ENCODE measurements at regions not wholly inside any gene's neighbourhood (a gene's known extent, or its start where the extent isn't known, plus 50 kb on each side); places are given as distances from the start of the nearest gene placed in this dataset.

DNA sequence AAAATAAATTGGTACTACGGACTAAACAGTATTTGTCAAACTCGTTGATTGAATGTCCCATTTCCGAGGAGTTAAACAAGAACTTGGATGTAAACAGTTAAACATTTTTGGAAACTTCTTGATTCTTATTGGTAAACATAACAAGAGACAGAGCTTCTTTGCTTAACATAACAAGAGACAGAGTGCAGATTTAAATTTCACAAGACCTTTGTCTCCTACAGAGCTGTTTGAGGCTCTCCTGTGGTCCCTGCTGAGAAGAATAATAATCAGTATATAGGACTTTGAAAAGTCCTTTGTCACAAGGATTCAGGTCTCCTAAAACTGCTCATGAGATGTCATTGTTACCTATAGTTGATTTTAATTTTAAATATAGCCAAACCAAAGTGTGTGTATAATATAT lies 170.6 kb upstream of the C21orf91 start:
- Histone ChIP-seq H3K4me3 (ENCODE audit: extremely low read depth, insufficient read depth, low read length, poor library complexity, severe bottlenecking) (no peak overlapping the region), H3K4me1 (ENCODE audit: control insufficient read depth, insufficient read depth, low read length, poor library complexity, severe bottlenecking) (no peaks in the 10 kb centered on the region), H3K36me3 (ENCODE audit: control insufficient read depth, insufficient read depth, low read length) (no peaks in the 10 kb centered on the region), H3K27ac (ENCODE audit: low read depth, low read length, severe bottlenecking) (no peak overlapping the region), H3K9me3 (ENCODE audit: control insufficient read depth, low read length) (peaks cover 9% of the 10 kb centered on the region)
- 34 to 40% methylated on average over 3 of the region's 3 CpGs for WGBS, 2 experiments (ENCODE audit: insufficient coverage in 2 of 2)

DNA sequence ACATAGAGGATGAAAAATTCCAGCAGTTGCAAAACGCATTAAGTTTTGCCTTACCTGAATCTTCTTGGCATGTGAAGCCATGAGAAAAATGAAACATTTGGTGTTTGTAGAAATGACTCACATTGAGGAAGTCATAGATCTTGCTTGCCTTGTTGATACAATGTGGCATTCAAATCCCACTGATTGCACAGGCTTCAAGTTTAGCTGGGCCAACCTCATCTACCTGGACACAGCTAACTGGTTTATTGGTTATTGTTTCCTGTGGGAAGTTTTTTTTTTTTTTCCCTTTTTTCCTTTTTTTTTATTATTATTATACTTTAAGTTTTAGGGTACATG lies 168.9 kb upstream of the C21orf91 start:
- Histone ChIP-seq H3K27ac (ENCODE audit: low read depth, low read length, severe bottlenecking) (no peak overlapping the region), H3K4me1 (ENCODE audit: control insufficient read depth, insufficient read depth, low read length, poor library complexity, severe bottlenecking) (no peaks in the 10 kb centered on the region), H3K36me3 (ENCODE audit: control insufficient read depth, insufficient read depth, low read length) (no peaks in the 10 kb centered on the region), H3K9me3 (ENCODE audit: control insufficient read depth, low read length) (peaks cover 9% of the 10 kb centered on the region), H3K4me3 (ENCODE audit: extremely low read depth, insufficient read depth, low read length, poor library complexity, severe bottlenecking) (no peak overlapping the region)
- 86% methylated on average over 1 of the region's 1 CpG; no CpG with 5 or more reads in 1 of the 2 experiments for WGBS, 2 experiments (ENCODE audit: insufficient coverage in 2 of 2)

GRCh38 chr21:17987382-17988101 lies 168.4 kb upstream of the C21orf91 start:
- H3K27ac ChIP-seq (ENCODE audit: low read depth, low read length, severe bottlenecking), result no peak overlapping the region
- no peak overlapping the region for H3K4me3 ChIP-seq (ENCODE audit: extremely low read depth, insufficient read depth, low read length, poor library complexity, severe bottlenecking)
- no peaks in the 10 kb centered on the region for H3K4me1 ChIP-seq (ENCODE audit: control insufficient read depth, insufficient read depth, low read length, poor library complexity, severe bottlenecking)
- peaks cover 9% of the 10 kb centered on the region for H3K9me3 ChIP-seq (ENCODE audit: control insufficient read depth, low read length)
- H3K36me3 ChIP-seq (ENCODE audit: control insufficient read depth, insufficient read depth, low read length), result no peaks in the 10 kb centered on the region

- H3K4me3 ChIP-seq (ENCODE audit: extremely low read depth, insufficient read depth, low read length, poor library complexity, severe bottlenecking), result no peak overlapping the region
- no peaks in the 10 kb centered on the region for H3K36me3 ChIP-seq (ENCODE audit: control insufficient read depth, insufficient read depth, low read length)
- no CpG with 5 or more reads among the region's 4 CpGs for WGBS, 2 experiments (ENCODE audit: insufficient coverage in 2 of 2)
- H3K27ac ChIP-seq (ENCODE audit: low read depth, low read length, severe bottlenecking), result no peak overlapping the region
- H3K4me1 ChIP-seq (ENCODE audit: control insufficient read depth, insufficient read depth, low read length, poor library complexity, severe bottlenecking), result no peaks in the 10 kb centered on the region
- H3K9me3 ChIP-seq (ENCODE audit: control insufficient read depth, low read length), result no peaks in the 10 kb centered on the region
Measured at GRCh38 chr21:17981060-17981740, 162.0 kb upstream of the C21orf91 start.

DNA sequence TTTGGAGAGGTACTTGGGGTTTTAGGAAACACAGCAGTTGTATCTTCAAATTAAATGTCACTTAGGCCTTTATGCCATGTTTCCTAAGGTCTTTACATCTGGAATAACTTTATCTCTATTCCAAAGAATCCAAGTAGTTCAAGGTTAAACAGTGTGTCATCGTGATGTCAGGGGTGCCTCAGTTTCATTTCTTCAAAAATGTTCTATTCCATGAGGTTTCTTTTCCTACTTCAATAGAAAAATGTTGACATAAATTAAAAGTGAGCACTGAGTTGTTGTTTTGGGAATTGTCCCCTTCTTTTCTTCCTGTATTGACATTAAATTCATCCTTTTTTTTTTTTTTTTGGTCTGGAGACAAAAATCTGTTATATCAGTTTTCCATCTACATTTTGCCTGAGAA lies 160.6 kb upstream of the C21orf91 start:
- no peak overlapping the region for H3K27ac ChIP-seq (ENCODE audit: low read depth, low read length, severe bottlenecking)
- no peak overlapping the region for H3K4me3 ChIP-seq (ENCODE audit: extremely low read depth, insufficient read depth, low read length, poor library complexity, severe bottlenecking)
- H3K36me3 ChIP-seq (ENCODE audit: control insufficient read depth, insufficient read depth, low read length), result no peaks in the 10 kb centered on the region
- WGBS, 2 experiments (ENCODE audit: insufficient coverage in 2 of 2), result 83% methylated on average over 1 of the region's 1 CpG; no CpG with 5 or more reads in 1 of the 2 experiments
- no peaks in the 10 kb centered on the region for H3K9me3 ChIP-seq (ENCODE audit: control insufficient read depth, low read length)
- no peaks in the 10 kb centered on the region for H3K4me1 ChIP-seq (ENCODE audit: control insufficient read depth, insufficient read depth, low read length, poor library complexity, severe bottlenecking)

DNA sequence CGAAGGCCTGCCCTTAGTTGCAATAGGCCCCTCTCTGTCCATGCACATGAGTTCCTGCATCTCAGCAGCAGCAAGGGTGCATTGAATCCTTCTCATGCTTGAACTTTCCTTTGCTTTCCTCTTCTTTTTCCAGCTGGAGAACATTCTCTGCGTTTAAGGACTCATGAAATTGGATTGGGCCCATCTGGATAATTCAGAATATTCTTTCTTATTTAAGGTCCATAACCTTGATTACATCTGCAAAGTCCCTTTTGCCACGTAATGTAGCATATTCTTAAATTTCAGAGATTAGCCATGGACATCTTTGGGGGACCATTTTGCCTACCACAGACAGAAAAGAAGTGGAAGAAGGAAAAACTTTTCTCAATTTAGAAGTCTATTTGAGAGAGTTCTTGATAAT lies 159.7 kb upstream of the C21orf91 start:
- Histone ChIP-seq H3K4me3 (ENCODE audit: extremely low read depth, insufficient read depth, low read length, poor library complexity, severe bottlenecking) (no peak overlapping the region), H3K36me3 (ENCODE audit: control insufficient read depth, insufficient read depth, low read length) (no peaks in the 10 kb centered on the region), H3K4me1 (ENCODE audit: control insufficient read depth, insufficient read depth, low read length, poor library complexity, severe bottlenecking) (no peaks in the 10 kb centered on the region), H3K9me3 (ENCODE audit: control insufficient read depth, low read length) (no peaks in the 10 kb centered on the region), H3K27ac (ENCODE audit: low read depth, low read length, severe bottlenecking) (no peak overlapping the region)
- WGBS, 2 experiments (ENCODE audit: insufficient coverage in 2 of 2), result 80 to 100% methylated on average over 1 of the region's 3 CpGs

GRCh38 chr21:17976691-17977090 lies 157.5 kb upstream of the C21orf91 start:
- Histone ChIP-seq H3K27ac (ENCODE audit: low read depth, low read length, severe bottlenecking) (no peak overlapping the region), H3K4me3 (ENCODE audit: extremely low read depth, insufficient read depth, low read length, poor library complexity, severe bottlenecking) (no peak overlapping the region), H3K36me3 (ENCODE audit: control insufficient read depth, insufficient read depth, low read length) (no peaks in the 10 kb centered on the region)

GRCh38 chr21:17976139-17976538 lies 157.0 kb upstream of the C21orf91 start:
- H3K4me3 ChIP-seq (ENCODE audit: extremely low read depth, insufficient read depth, low read length, poor library complexity, severe bottlenecking), result no peak overlapping the region
- 100% methylated on average over 2 of the region's 2 CpGs; no CpG with 5 or more reads in 1 of the 2 experiments for WGBS, 2 experiments (ENCODE audit: insufficient coverage in 2 of 2)
- H3K9me3 ChIP-seq (ENCODE audit: control insufficient read depth, low read length), result no peaks in the 10 kb centered on the region
- H3K4me1 ChIP-seq (ENCODE audit: control insufficient read depth, insufficient read depth, low read length, poor library complexity, severe bottlenecking), result no peaks in the 10 kb centered on the region
- H3K36me3 ChIP-seq (ENCODE audit: control insufficient read depth, insufficient read depth, low read length), result no peaks in the 10 kb centered on the region
- H3K27ac ChIP-seq (ENCODE audit: low read depth, low read length, severe bottlenecking), result no peak overlapping the region

More at GRCh38 chr21:17976691-17977090, 157.5 kb upstream of the C21orf91 start:
- no peaks in the 10 kb centered on the region for H3K9me3 ChIP-seq (ENCODE audit: control insufficient read depth, low read length)
- no peaks in the 10 kb centered on the region for H3K4me1 ChIP-seq (ENCODE audit: control insufficient read depth, insufficient read depth, low read length, poor library complexity, severe bottlenecking)

DNA sequence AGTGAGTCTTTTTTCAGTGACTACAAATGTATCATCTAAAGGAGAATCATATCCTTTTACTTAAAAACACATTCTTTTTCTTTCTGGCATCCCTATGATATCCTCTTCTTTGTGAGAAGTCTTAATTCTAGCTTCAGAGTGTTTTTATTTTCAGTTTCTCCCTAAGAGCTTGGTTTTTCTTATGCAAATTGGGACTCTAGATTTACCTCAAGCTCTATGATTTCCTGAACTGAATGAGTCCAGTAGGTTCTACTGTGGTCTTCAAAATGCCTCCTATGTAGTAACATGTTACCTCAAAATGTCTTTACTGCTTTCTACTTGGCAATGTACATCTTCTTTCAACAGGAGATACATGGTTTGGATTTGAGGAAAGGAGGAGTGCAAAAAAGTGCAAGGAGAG lies 148.2 kb upstream of the C21orf91 start:
- no peak overlapping the region for H3K27ac ChIP-seq (ENCODE audit: low read depth, low read length, severe bottlenecking)
- no peaks in the 10 kb centered on the region for H3K9me3 ChIP-seq (ENCODE audit: control insufficient read depth, low read length)
- no peaks in the 10 kb centered on the region for H3K36me3 ChIP-seq (ENCODE audit: control insufficient read depth, insufficient read depth, low read length)
- no peak overlapping the region for H3K4me3 ChIP-seq (ENCODE audit: extremely low read depth, insufficient read depth, low read length, poor library complexity, severe bottlenecking)
- H3K4me1 ChIP-seq (ENCODE audit: control insufficient read depth, insufficient read depth, low read length, poor library complexity, severe bottlenecking), result no peaks in the 10 kb centered on the region

GRCh38 chr21:17964716-17965115 lies 145.6 kb upstream of the C21orf91 start:
- H3K27ac ChIP-seq (ENCODE audit: low read depth, low read length, severe bottlenecking), result no peak overlapping the region
- H3K9me3 ChIP-seq (ENCODE audit: control insufficient read depth, low read length), result no peaks in the 10 kb centered on the region
- no peak overlapping the region for H3K4me3 ChIP-seq (ENCODE audit: extremely low read depth, insufficient read depth, low read length, poor library complexity, severe bottlenecking)
- H3K4me1 ChIP-seq (ENCODE audit: control insufficient read depth, insufficient read depth, low read length, poor library complexity, severe bottlenecking), result no peaks in the 10 kb centered on the region
- no peaks in the 10 kb centered on the region for H3K36me3 ChIP-seq (ENCODE audit: control insufficient read depth, insufficient read depth, low read length)

GRCh38 chr21:17964199-17964598 lies 145.0 kb upstream of the C21orf91 start:
- no peaks in the 10 kb centered on the region for H3K9me3 ChIP-seq (ENCODE audit: control insufficient read depth, low read length)
- WGBS, 2 experiments (ENCODE audit: insufficient coverage in 2 of 2), result no CpG with 5 or more reads among the region's 5 CpGs
- no peak overlapping the region for H3K4me3 ChIP-seq (ENCODE audit: extremely low read depth, insufficient read depth, low read length, poor library complexity, severe bottlenecking)
- no peaks in the 10 kb centered on the region for H3K36me3 ChIP-seq (ENCODE audit: control insufficient read depth, insufficient read depth, low read length)
- H3K4me1 ChIP-seq (ENCODE audit: control insufficient read depth, insufficient read depth, low read length, poor library complexity, severe bottlenecking), result no peaks in the 10 kb centered on the region
- no peak overlapping the region for H3K27ac ChIP-seq (ENCODE audit: low read depth, low read length, severe bottlenecking)
